ENCODE measurements at regions not wholly inside any gene's neighbourhood (a gene's known extent, or its start where the extent isn't known, plus 50 kb on each side); places are given as distances from the start of the nearest gene placed in this dataset.

DNA sequence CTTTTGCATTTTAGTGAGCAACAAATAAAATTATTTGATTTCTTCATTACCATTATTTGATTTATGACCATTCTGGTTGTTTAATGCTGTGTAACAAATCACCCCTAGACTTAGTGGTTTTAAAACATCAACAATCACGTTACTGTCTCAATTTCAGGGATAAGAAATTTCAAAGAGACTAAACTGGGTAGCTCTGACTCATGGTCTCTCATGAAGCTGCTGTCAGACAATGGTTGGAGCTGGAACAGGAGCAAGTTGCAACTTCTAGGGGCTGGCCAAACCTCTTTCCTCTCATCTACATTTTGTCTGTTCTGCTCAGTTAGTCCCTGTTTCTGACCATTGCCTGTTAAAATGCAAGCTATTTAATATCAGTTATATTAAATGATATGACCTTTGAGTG, 517.0 kb downstream of the KCNH5 start:
- DNase-seq (ENCODE audit: low spot score) = no peak

DNA sequence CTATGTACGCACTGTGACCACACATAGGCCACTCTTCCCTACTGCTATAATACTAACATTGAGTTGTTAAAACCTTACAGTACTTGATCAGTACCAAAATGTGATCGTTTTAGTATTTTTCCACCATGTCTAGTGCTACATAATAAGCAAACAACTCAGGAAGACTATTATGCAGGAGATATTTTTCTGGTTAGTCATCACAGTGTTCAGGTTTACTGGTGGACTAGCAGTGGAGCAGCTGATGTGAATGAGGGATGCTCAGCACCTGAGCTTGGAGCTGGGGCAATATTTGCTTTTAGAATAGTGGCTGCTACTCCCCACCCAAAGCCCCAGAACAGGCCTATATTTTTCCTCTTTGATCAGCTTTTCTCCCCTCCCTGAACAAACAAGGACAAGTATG, 513.1 kb downstream of the KCNH5 start:
- DNase-seq (ENCODE audit: low spot score) = no peak

DNA sequence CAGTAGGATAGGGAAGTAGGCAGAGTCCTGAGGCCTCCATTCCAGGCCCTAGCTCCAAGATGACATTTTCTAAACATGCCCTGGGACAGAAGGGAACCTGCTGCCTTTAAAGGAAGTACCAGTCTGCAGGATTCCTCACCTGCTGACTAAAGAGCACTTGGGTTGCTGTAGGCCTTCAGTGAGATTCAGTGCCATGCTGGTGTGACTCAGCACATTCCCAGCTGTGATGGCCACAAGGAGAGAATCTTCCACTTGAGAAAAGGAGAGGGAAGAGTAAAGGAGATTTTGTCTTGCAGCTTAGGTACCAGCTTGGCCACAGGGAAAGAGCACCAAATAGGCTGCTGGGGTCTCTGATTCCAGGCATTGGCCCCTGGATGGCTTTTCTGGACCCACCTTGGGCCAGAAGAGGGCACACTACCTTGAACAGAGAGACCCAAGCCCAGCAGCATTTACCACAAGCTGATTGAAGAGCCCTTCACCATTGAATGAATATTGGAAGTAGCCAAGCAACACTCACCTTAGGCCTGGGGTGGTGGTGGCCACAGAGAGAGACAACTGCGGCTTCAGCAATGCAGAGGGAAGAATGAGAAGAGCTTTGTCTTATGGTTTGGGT, 498.3 kb downstream of the KCNH5 start:
- DNase-seq (ENCODE audit: low spot score) = no peak

DNA sequence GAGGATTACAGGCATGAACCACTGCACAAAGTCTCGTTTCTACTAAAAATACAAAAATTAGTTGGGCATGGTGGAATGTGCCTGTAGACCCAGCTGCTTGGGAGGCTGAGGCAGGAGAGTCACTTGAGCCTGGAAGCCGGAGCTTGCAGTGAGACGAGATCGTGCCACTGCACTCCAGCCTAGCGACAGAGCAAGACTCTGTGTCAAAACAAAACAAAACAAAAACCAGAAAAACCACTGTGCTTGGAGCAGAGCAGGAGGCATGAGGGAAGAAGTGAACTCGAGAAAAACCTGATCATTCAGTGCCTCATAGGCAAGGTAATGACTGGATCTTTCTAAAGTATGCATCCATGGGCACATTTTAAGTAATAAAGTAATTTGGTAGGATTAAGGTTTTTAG, 487.8 kb downstream of the KCNH5 start:
- DNase-seq (ENCODE audit: low spot score) = no peak

DNA sequence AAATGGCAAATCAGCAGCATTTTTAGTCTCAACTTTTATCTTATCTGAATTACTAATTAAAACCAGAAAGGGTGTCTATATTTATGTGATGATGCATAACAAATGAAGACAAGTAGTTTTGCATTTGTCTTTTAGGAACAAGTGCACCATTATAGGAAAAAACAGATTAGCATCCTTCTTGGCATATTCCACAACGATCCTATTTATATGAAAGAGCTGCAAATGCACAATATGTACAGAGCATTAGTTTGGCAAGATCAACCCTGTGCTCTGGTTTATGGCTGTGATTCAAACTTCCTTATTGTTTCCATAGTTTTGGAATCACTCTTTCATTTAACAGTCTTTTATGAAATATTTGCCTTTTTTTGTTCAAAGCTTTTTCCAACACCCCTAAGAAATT, 486.8 kb downstream of the KCNH5 start:
- DNase-seq (ENCODE audit: low spot score) = no peak

DNA sequence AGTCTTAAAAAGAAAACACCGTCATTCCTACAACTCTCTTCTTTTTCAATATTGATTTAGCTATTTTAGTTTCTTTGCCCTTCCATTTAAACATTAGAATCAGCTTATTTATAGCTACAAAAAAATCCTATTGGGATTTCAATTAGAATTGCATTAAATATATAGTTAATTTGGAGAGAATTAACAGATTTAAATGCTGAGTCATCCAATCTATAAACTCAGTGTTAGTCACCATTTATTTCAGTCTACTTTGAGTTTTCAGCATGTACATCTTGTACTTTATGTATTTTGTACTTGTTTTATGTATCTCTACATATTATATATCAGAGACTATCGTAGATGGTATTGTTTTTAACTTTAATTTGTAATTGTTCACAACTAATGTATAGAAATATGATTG, 460.0 kb downstream of the KCNH5 start:
- no peak for DNase-seq (ENCODE audit: low spot score)

DNA sequence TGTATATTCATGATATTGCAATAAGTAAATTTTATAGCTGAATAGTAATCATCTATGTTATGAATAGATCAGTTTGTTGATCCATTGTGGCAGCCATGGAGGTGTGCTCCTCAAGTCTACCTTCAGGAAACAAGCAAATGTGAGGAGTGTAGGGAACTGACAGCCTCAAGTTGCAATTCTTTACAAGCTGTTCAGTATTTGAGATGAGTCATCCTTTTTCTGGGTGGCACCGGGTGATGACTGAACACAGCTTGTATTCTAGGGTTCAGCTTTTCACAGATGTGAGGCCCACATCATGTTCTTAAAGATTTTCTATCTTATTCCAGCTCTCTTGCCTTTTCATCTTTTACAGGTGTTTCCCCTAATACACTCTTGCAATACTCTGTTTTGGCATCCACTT, 452.4 kb downstream of the KCNH5 start:
- no peak for DNase-seq (ENCODE audit: low spot score)

DNA sequence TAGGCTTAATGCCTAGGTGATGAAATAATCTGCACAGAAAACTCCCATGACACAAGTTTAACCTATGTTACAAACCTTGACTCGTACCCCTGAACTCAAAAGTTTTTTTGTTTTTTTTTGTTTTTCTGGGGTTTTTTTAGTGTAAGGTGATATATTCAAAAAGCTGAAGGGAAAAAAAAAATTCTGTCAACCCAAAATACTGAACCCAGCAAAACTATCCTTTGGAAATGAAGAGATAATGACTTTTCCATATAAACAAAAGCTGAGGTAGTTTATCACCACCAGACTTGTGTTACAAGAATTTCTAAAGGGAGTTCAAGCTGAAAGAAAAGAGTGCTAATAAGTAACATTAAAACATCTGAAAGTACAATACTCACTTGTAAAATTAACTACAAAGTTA, 448.1 kb downstream of the KCNH5 start:
- DNase-seq (ENCODE audit: low spot score) = no peak

DNA sequence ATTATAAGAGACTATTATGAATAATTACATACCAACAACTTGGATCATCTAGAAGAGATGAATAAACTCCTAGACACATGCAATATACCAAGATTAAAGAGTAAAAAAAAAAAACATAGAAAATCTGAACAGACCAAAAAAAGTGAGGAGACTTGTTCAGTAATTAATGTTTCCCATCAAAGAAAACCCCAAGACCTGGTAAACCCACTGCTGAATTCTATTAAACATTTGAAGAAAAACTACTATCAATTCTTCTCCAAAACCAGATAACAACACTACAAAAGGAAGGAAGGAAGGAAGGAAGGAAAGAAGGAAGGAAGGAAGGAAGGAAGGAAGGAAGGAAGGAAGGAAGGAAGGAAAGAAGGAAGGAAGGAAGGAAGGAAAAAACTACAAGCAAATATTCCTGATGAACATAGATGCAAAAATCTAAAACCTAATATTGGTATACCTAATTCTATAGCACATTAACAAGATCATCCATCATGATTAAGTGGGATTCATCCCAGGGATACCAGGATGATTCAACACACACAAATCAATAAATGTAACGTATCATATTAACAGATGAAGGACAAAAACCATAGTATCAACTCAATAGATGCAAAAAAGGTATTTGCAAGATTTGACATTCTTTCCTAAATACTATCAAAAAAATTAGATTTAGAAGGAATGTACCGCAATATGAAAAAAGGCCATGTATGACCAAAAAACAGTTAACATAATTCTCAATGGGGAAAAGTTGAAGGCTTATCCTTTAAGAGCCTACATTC, 445.5 kb downstream of the KCNH5 start:
- no peak for DNase-seq (ENCODE audit: low spot score)

DNA sequence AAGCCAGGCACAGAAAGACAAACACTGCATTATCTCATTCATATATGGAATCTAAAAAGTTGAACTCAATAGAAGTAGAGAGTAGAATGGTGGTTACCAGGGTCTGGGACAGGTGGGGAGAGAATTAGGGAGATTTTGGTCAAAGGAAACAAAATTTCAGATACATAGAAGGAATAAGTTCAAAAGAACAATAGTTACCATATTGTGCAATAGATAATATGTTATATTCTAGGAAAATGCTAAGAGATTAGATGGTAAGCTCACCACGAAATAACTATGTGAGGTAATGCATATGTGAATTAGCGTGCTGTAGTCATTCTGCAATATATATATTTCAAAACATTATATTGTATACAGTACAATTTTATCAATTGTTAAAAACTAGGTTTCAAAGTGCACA, 442.5 kb downstream of the KCNH5 start:
- no peak for DNase-seq (ENCODE audit: low spot score)

DNA sequence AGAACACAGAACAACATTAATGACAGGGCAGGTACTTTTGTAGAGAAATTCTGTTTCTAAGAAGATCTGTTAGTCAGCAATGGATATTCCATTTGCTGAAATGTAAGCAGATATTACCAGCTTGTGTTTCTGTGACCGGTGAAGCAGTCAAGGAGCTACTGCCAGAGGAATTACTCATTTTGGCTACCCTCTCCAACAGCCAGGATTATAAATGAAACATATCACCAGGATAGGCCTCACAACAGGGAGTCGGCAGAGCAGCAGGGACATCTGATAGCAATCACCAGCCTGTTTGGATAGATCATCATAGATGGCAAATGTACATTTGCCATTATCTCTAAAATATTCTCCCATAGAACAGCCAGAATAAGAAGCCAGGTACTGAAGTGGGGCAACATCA, 440.7 kb downstream of the KCNH5 start:
- DNase-seq (ENCODE audit: low spot score) = no peak

DNA sequence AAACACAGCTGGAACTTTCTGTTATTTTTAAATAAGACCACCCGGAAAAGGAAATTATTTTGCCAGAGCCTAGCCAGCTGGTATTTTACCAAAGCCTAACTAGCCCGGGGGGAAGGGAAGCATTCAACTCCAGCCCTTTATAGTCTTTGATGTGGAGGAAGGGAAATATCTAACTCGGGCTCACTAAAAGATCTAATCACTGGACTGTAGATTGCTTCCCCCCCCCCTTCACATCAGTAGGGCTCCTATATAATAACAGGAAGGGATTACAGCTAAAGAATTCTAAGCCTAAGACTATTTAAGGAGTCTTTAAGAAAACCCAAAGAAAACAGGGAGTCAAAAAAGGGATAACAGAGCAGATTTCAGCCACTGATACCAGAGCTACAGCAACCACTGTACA, 431.1 kb downstream of the KCNH5 start:
- DNase-seq (ENCODE audit: low spot score) = no peak

DNA sequence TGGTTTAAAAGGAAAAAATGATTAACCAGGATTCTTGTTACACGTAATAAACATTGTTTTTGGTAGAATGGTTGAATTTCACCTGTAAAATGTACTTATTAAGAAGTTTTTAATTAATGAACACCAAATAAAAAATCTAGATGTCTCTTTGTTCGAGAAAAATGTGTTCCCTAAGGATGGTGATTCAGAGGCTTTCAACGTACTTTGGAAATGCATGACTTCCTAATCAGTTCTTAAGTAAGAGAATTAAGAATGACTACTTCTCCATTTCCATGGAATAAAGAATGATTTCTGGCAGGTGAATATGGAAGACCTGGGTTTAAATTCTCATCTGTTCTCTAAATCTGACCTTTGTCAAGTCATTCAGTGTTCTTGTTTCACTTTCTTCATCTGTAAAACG, 428.6 kb downstream of the KCNH5 start:
- DNase-seq (ENCODE audit: low spot score) = no peak

DNA sequence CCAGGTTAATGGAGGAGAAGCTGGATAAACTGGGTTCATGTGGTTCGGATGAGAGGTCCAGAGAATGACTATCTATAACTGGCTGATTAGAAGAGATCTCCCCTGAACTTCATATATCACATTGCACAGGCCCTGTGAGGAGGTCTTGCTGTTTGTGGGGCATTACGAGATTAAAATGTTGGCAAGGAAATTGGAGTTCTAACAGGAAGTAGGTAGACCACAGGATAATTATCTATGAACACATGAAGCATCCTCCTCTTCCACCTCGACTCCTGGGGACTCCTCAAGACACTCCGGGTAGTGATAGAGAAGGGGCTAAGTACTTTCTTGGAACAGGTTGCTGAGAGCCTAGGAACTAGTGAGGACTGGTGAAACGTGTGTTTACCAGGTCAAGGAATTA, 418.8 kb downstream of the KCNH5 start:
- no peak for DNase-seq (ENCODE audit: low spot score)

DNA sequence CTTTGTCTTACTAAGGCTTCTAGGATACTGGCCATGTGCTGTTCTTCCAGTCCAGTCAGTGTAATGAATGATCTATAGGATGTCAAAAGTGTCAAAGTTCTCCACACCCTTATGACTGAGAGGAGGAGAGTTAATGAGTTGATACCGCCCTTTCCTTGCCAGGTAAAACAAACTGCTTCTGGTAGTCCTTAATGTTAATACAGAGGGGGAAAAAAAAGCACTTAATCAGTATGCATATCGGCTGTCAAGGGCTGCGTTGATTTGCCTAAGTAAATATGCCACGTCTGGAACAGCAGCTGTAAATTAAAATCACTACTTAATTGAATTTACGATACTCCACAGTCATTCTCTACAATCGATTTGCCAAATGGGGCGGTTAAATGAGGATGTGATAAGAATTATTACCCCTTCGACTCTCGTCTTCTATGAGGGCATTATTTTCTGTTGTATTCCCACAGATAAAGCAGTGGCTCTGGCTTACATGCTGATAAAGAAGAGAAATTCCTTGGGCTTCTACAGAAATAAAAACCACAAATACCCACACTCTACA, 416.0 kb downstream of the KCNH5 start:
- no peak for DNase-seq (ENCODE audit: low spot score)

DNA sequence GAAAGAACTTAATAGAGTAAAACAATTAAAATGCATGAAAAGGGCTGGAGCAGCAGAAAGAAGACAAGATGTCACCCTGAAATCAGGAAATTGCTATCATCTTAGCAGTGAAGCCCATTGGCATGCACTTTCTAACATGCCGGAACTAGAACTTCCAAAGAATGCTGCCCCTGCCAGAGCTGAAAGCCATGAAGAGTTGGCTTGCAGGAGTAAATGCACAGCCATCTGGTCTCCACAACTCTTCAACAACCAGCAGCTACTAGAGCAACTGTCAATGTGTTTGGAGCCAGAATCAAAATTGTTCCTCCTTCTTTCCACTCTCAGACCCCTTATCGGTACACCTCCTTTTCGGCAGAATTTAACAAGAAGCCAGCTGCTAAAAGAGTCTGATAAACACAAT, 414.1 kb downstream of the KCNH5 start:
- DNase-seq (ENCODE audit: low spot score) = no peak

DNA sequence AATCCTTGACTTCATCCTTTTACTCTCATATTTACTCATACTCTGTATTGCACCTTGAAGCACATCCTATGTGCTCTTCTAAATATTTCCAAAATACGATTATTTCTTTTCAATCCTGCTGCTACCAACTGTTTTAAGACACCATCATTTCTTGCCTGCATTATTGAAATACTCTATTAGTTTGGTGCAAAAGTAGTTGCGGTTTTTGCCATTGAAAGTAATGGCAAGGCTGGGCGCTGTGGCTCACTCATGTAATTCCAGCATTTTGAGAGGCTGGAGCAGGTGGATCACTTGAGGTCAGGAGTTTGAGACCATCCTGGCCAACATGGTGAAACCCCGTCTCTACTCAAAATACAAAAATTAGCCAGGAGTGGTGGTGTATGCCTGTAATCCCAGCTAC, 412.5 kb downstream of the KCNH5 start:
- DNase-seq (ENCODE audit: low spot score) = no peak

DNA sequence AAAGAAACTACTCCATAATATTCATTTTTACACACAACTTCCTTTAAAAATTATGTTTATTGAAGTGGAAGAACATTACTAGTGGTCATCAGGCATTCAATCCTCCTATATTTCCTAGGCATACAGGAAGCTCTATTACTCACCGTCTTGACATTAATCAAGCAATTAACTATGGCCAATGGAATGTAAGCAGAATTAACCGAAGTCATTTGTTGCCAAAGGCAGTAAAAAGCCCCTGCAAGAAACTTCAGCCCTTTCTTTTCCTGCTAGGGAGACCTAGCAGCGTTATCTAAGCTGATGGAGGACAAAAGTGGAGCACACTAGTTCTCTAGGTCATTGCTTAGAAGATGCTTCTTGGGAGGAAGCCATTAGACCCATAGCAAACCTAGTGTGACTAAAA, 399.6 kb downstream of the KCNH5 start:
- no peak for DNase-seq (ENCODE audit: low spot score)
